ENCODE measurements at regions not wholly inside any gene's neighbourhood (a gene's known extent, or its start where the extent isn't known, plus 50 kb on each side); places are given as distances from the start of the nearest gene placed in this dataset.
A peak's percentile ranks its signal among the peaks of the same experiment; 100 is the strongest.

DNA sequence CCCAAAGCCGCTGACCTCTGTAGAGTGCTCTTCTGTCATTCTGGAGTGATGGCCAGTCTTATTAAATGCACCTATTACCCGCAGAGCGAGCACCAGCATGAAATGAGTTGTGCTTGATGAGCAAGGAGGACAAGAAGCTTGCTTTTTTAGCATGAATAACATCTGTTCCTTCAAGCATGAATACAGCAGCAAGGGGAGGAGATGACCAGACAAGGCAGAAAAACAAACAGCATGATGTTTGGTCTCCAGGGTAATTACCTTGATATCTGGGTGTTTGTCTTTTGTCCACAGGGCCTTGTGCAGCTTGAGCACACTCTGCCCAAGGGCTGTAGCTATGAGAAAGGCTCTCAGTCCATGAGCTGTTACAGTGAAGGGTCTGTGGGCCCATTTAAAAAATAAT is 324.8 kb upstream of the DDX53 start:
- peak in 1 of 2 experiments; percentile 60 for DNase-seq

DNA sequence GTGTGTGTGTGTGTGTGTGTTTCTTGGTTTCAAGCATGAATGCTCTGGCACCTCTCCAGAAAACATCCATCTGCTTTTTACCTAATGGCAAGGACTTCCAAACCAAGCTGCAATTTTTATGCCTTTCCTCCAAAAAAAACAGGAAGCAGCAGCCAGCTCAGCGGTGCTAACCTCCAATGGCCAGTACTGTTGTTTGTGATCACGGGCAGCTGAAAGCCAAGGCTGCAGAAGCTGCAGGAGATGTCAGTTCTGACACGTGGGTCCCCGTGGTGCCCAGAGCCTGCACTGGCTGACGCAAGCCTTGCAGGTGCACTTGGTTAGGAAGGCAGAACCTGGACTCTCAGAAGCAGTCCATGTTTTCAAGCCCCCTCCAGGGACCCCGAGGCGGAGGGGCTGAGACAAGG is 313.6 kb upstream of the DDX53 start:
- DNase-seq: peak; percentile 72 to 91

DNA sequence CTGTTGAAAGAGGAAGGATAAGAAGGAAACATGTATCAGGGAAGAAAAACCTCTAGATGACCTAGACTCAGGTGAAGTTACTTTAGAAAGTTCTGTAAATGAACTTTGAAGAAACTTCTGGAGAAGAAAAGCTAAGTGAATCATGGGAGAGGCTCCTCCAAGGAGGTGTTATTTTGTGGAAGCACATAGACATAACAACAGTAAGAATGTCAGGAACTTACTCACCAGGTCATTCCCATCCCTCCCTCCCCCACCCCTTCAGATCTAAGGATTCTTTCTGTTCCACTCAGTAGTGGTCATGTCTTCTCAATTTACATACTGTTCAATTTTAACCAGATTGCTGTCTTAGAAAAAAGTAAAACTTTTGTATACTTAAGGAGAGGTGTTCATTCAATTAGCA is 310.5 kb upstream of the DDX53 start:
- no peak for DNase-seq

DNA sequence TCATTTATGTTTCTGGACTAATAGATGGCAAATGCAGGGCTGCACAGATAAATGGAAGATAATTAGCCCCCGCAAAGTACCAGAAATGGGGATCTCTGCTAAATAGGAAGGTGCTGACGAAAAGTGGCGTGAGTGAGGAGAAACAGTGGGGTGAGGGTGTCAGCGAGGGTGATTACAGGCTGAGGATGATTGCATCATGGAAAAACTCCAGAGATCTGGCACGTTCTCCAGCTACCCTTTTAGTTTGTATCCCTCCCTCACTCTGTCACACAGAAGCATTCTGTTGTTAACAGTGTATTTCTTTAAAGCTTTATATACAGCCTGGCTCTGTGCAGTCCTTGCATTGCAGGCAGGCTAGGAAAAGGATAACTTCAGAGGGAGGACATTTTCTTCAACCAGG is 309.6 kb upstream of the DDX53 start:
- no peak for DNase-seq

DNA sequence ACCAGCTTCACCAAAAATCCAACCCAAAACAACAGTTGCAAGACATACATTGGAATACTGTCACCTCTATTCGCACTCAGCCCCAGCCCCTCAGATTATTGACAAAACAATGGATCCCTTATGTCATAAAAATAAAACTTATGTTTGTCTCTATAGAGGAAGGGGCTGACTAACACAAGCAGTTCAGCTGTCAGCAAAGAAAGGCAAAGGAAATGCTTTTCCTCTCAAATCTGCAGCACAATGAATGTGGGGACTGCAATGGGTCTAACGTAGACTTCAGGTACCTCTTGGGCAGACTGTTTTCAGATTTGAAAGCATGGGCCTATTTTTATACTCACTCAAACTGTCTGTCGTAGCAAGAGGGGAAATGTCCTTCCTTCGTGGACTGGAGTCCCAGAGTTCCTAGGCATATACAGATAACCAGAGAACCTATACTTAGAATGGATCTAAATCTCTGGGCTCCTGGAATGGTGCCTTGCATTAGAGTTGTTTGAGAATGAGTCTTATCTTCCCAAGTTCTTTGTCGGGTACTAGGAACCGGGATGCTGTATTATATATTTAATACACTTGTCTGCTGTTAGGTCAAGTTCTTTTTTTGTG is 307.7 kb upstream of the DDX53 start:
- no peak for DNase-seq

DNA sequence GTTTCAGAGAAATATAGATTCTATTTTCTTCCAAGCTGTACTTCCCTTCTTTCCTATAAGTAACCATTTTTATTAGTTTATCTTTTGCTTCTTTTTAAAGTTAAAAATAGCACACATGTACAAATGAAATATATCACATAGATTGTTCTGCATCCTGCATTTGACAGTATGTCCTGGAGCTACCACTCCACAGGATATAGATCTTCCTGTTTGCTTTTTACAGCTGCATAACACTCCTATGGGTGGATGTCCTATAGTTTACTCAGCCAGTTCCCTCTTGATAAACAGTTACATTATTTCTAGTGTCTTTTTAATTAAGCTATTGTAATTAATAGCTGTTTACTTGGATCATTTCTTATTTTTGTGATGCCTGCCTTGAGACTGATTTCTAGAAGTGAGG is 301.6 kb upstream of the DDX53 start:
- no peak for DNase-seq

DNA sequence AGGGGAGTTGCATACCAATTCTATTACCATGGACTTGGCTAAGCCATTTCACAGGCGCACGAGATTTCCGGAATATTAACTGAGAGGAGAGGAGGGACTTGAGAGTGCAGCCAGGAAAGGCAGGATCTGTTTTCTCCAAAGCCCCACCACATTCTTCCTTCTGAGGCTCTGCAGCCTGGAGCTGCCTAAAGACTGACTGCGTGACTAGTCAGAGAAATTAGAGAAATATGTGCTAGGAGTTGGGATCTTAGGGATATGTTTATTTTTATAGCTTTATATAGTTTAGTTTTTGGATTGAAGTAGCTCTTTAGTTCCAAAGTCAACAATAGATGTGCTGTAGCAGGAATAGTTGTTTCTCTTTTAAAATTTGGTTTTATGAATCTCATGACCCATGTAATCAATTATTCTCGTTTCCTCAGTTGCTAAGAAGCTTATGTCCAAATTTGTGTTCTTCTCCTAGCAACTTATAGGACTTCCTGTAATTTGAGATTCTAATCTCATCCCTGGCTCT is 300.1 kb upstream of the DDX53 start:
- DNase-seq: no peak

DNA sequence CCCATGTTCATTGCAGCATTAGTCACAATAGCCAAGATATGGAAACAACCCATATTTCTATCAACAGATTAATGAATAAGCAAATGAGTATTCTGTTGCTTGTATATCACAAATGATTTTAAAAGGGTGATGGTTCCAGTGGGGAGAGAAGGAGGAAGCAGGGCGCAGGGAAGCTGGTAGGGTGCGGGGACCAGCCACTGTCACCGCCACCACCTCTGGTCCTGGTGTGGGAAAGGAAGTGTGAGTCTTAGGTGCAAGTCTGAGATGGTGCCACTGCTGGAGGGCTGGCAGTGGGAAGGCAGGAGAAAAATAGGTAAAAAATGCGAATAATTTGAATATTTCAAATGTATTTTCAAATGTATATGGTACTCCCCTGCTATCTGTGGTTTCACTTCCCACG is 286.8 kb upstream of the DDX53 start:
- DNase-seq: no peak

DNA sequence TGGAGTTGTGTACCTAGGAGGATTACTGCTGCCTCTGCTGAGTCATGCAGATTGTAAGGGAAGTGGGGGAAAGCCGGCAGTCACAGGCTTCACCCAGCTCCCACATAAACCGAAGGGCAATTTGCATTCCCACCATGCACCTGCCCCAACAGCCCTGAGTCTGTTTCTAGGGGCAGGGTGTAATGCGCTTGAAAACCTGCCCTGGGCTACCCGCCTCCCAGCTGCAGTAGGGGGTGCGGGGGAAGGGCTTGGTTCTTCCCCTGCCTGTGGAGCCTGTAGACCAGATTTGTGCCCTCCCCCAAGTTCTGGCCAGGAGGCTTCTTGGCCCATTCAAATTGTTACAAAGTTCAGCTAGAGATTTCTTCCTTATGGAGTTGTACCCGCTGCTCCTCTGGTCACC is 269.2 kb upstream of the DDX53 start:
- DNase-seq: no peak

DNA sequence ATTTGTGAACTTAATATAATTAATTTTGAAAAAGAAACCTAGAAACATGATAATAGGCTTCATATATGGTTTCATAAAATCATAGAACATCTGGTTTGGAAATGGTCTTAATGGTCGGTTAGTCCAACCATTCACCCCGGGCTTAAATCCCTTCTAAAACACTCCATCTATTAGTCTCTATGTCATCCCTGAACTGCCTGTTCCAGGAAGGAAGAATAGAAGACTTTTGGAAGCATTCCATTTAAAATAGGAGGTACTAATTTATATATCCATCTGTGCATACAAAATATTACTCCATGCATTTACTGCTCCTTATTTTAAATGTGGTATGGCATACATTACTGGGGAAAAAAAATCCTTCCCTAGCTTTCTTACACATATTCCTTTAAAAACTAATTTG is 262.2 kb upstream of the DDX53 start:
- DNase-seq: no peak

DNA sequence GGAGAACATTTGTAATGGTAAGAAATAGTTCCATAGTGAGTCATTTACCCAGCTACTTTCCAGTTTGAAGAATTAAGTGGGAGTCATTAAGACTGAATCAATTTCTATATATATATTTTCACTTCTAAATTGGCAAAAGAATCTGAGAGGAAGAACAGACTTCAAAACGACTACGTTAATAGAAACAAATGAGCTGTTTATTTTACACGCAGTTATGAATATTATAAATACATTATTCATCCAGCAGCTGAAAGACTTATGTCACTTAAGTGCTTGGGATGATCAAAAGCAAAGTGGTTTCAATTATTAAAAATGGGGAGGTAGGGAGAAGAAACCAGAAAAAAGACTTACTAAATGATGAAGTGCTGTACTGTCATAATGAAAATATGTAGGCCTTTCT is 260.5 kb upstream of the DDX53 start:
- no peak for DNase-seq

DNA sequence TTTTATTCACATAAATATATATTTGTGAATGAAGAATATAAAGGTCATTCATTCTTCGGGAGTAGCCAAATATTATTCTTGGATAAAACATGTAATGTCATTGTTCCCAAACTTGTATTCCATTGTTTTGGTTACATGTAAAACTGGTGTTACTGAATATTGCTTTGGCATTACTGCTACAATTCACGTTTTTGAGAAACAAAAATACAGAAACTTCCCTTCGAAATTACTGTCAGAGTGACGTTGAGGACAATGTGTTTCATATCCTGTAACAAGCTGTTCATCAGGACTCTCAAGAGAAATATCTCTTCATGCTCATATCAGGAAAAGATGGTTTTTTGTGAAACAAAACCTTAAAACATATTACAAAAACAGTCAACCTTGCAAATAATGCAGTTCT is 258.9 kb upstream of the DDX53 start:
- no peak for DNase-seq

DNA sequence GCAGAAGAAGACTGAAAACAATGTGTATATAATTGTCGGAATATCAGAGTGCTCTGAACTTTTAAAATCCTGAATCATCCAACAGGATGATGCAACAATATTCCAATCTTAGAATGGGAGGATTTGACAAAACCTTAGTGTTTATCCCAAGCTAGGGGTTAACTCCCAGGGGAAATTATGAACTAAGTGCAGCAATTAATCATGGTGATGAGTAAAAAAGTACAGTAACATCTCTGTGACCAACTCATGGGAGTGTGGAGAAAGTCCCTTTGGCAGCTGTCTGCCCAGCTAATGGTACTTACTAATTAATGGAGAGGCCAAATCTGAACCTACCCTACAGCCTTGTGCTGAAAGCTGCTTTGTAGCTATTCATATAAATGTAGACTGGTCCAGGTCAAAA is 257.6 kb upstream of the DDX53 start:
- no peak for DNase-seq

DNA sequence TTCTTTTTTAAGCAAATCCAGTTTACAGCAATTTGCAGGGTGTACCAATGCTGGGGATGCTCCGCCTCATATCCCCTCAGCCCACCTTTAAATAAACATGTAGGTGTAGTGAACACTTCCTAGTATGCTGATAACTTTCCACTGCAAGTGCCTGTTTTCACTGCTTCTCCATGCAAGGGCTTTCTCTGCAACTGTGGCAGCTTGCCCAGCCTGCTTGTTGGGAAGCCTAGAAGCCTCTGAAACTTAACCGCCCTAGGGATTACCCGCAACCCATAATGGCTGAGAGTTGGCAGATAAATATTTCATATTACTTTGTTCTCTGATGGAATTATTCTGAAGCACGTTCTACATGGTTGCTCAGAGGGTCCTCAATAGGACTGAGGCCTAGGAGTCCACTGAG is 253.7 kb upstream of the DDX53 start:
- DNase-seq: no peak

DNA sequence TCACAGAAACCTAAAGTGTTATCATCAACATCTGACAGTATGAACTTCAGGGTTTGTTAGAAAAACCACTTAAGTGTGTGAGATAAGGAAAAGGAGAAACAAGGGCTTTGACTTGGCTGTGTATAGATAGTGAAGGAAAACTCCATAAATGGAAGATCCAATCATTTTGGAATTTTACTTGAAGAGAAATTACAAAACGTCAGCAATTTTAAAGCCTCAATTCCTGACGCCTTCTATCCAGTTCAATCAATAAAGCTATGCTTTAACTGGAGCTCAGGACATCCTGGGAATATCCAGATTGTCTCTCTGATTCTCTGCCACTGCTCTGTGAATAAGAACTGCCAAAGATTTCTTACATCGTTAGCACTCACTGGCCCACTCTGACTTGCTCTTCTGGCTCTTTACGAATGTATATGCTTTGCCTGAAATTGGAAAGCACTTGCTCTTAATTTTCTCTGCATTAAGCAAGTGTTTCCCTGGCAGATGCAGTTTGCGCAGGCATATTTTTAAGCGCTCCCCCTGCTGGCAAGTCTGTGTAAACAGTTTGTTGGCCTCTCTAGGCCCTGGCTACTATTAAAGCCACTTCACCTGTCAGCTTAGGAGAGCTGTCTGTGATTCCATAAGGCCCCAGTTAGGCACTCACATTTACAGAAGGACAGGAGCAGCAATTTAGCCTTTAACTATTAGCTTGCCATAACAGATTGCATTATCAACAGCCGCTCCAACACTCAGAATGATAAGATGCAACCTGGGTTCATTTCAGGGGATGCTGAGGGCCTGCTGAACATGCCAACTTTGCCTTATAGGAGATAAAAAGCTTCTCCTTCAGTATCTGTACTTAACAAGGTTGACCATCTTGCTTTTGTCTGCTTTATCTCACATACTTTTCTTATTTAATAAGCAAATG is 251.4 kb upstream of the DDX53 start:
- DNase-seq: peak; percentile 36 to 65

DNA sequence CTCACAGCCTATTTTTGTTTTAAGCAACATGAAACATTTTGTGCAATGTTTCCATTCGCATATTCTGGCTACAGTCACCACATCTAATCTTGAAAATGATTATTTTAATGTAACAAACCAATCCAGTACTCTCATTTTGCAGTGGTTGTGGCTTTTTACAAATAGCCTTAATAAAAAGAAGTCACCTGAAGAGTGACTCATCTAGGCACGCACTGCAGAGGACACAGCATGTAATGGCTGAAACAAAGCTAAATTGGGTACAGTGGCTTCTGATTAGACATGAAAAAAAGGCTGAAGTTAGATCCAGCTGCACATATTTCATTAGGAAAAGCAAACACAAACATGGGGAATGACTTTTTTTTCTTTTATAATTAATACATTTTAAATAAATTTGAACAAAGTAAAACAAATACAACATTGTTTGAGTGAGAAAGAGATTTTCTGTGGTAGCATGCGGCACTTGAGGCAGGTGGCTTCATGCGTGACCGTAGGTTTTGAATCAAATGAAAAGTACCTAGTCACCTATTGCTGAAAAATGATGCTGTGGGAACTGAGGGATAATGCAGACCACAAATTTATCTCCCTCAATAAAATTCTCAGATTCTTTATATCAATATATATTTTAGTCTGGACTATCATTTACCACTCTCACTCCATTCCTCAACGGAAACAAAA is 240.8 kb upstream of the DDX53 start:
- no peak for DNase-seq

DNA sequence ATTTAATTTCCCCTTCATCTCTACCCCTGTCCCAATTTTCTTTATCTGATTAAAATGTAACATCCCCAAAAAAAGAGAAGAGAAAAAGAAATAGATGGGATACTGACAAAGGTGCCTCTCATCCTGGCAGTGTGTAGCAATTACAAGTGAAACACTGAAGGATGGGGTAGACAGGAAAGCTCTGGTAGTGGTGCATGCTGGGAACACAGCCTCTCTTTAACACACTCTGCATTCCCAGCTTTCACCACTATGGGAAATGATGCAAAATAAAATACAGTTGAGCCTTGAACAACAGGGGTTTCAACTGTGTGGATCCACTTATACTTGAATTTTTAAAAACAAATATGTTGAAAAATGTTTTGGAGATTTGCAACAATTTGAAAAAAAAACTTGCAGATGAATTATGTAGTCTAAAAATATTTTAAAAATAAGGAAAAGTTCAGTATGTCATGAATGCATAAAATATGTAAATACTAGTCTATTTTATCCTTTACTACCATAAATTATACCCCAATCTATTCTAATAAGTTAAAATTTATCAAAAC is 239.2 kb upstream of the DDX53 start:
- DNase-seq: peak in 1 of 2 experiments; percentile 3

DNA sequence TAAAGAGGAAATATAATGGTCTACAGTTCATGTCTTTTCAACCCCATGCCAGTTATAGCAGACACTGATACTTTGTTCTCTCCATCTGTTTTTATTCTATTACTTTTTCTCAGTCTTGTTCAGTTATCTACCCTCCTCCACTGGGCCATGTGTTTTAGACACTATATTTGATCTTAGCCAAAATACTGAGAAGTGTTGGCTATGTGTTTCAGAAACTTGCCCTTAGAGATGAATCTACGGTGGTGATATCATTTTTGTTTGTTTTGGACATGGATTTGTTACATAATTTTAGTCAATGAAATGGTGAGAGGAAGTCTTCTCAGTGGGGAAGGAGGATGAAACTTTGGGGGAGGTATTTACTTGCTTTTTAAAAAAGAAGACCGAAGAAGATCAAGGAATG is 211.5 kb upstream of the DDX53 start:
- DNase-seq: no peak

DNA sequence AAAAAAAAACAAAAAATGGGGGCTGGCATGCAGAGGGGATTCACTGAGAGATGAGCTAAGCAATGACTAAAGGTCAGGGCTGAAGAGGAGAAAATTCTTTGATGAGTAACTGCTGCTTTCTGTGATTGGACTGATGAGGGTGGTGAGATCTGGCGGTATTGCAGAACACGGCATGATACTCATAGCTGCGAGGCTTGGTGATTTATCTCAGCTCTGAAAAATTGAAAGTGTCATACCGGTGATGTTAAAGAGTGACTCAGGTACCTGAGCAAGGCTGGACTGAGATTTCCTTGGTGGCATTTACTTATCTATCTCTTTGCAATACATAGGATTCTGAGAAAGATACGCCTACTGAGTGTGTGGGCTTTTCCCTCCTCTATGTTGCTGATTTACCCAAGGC is 204.1 kb upstream of the DDX53 start:
- no peak for DNase-seq

DNA sequence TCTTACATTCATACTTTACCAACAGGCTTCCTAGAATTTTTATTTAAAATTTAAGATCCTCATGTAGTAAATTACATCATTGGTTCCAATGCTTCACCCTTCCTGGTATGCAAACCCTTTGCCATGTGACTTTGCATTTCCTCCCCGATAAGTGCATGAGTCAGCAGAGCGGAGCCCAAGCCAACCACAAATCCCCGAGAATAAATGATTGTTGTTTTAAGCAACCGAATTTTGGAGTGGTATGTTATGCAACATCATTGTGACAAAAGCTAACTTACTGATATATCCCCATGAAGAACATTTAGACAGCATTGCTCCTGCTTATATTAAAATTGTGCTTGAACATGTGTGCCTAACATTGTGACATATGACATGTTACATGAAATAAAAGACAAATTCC is 199.4 kb upstream of the DDX53 start:
- no peak for DNase-seq

DNA sequence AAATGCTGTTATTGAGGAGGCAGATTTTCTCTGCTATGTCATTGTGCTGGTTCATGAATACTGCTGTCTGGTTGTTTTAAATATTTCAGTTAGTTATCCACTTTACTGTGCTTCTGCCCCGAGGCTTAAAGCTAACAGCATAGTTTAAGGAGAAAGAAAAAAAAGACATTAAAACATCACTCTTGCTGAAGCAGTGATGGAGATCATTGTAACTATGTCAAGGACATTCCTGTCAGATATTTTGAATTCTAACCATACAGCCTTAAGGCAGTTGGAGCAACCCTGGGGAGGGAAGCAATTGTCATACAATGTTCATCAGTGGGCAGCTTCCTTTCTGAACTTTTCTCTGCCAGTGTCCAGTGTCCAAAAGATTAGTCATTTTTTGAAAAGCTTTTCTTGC is 199.0 kb upstream of the DDX53 start:
- DNase-seq: no peak

DNA sequence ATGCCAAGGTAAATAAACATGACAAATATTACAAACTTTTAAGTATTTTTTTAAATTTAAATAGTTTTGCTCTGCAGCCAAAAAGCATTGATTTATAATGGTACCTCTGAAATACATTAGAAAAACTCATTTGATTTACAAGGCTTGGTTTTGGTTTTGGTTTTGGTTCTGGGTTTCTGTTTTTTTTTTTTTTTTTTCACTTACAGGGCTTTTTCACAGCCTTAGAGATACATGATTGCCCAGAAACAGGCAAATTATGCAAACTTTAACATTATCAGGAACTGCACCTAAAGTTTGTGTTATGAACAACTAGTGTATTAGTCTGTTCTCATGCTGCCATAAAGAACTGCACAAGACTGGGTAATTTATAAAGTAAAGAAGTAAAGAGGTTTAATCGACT is 196.4 kb upstream of the DDX53 start:
- no peak for DNase-seq

DNA sequence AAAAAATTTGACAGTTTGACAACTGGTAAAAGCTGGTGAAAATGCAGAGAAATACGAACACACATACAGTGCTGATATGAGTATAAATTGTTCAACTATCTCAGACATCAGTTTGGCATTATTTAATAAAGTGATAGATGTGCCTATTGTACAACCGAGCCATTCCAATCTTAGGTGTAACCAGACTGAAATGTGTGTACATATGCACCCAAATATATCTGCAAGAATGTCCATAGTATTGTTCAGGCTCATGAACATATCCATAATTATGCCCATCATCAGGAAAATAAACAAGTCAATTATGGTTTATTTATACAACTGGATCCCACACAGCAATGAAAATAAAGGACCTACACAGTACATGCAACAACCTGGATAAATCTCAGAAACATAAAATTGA is 188.9 kb upstream of the DDX53 start:
- DNase-seq: no peak

DNA sequence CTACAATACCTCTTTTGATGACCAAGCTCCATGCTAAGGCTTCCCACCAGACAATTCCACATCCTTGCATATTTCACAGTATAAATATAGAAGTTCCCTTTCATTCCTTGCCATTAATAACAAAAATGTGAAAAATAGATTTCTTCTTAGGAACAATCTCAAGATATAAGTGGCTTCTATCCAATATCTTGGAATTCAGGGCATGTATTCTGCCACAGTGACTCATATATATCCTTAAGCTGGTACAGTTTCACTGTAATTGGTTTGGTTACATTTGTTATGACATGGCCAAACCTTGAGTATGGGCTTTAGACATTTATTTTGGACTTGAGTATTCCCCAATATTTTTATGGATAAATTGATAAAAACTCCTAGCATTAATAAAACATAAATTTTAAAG is 181.7 kb upstream of the DDX53 start:
- DNase-seq: no peak
